LNCaP clone FGC (cell line): ENCODE measurements at regions not wholly inside any gene's neighbourhood (a gene's known extent, or its start where the extent isn't known, plus 50 kb on each side); places are given as distances from the start of the nearest gene placed in this dataset.
"Not testable (repeated sequence)": the region's sequence is repeated elsewhere in the genome, so short reads cannot be mapped to it uniquely, and the experiment has no call there.

Experiments used
- DNase-seq: peaks from one replicate; pipeline ENCODE4 v3.0.0-alpha.2; 2011; ENCODE audit warnings: low read depth
- H3K4me3 ChIP-seq: 2 replicates; pipeline ENCODE4 v1.5.1; 2011; ENCODE audit warnings: mild to moderate bottlenecking, low read depth, low read length, control low read depth
- TF ChIP-seq, protein P1 (sequence below): IDR thresholded peaks from 2 replicates; pipeline ENCODE4 v1.5.1; 2012; ENCODE audit warnings: mild to moderate bottlenecking; ENCODE audit not compliant: control insufficient read depth, insufficient read depth; ENCODE audit errors: extremely low read depth

DNA sequence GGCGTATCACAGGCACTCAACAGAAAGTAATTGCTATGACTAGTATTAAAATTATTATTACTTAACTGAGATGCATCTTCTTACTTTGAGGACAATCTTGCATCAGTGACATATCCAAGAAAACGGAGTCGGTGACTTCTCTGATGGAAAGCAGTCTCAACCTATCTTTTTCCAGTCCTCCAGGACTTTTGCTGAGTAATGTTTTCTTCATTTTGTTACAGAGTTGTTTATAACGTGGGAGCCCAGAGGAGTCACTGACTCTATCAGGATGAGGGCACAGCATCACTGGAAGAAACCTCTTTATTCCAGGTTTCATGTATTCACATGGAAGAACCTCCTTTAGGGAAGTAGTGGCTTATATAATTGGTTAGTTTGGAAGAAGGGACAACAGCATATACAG is 51.5 kb upstream of the MELK start:
- TF ChIP-seq, protein P1, sequence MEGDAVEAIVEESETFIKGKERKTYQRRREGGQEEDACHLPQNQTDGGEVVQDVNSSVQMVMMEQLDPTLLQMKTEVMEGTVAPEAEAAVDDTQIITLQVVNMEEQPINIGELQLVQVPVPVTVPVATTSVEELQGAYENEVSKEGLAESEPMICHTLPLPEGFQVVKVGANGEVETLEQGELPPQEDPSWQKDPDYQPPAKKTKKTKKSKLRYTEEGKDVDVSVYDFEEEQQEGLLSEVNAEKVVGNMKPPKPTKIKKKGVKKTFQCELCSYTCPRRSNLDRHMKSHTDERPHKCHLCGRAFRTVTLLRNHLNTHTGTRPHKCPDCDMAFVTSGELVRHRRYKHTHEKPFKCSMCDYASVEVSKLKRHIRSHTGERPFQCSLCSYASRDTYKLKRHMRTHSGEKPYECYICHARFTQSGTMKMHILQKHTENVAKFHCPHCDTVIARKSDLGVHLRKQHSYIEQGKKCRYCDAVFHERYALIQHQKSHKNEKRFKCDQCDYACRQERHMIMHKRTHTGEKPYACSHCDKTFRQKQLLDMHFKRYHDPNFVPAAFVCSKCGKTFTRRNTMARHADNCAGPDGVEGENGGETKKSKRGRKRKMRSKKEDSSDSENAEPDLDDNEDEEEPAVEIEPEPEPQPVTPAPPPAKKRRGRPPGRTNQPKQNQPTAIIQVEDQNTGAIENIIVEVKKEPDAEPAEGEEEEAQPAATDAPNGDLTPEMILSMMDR, result no peak

DNA sequence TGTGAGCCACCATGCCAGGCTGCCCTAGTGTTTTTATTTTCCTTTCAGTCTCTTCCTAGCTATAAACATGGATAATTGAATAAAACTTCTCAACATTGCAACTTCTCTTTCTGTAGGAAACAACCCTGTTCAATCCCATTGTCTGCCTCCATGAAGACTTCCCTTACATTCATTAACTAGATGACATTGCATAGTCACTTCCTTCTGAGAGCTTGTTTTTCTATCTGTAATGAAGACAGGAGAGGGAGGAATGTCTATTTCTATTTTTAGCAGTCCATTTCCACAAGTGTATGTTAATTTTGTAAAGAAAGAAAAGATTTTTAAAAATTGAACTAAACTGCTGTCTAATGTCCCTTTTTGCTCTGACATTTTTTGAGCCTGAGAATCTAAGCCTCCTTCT is 55.6 kb upstream of the MELK start:
- TF ChIP-seq, protein P1, result no peak
- DNase-seq, result no peak

More for the DNA sequence above, 51.5 kb upstream of the MELK start:
- H3K4me3 ChIP-seq, result no peak overlapping the region
- no peak for DNase-seq

DNA sequence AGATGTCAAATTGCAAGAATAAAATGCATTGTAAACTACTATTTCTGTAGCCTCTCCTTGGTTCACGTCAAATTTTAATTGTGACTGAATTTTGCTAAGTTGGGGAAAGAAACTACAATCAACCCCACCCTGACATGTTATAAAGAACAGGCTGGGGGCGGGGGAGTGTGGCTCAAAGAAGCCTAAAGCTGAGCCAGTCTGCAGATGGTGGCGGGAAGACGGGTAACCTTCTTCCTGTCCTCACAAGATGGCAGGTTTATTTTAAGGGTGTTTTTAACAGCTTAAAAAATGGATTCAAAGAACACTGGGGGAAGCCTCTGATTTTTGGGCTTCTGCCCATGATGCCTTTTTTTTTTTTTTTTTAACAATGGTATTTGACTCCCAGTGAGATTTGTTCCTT is 68.5 kb upstream of the MELK start:
- no peak for DNase-seq
- no peak overlapping the region for H3K4me3 ChIP-seq
- TF ChIP-seq, protein P1, result no peak

More for the DNA sequence above, 55.6 kb upstream of the MELK start:
- H3K4me3 ChIP-seq, result no peak overlapping the region

DNA sequence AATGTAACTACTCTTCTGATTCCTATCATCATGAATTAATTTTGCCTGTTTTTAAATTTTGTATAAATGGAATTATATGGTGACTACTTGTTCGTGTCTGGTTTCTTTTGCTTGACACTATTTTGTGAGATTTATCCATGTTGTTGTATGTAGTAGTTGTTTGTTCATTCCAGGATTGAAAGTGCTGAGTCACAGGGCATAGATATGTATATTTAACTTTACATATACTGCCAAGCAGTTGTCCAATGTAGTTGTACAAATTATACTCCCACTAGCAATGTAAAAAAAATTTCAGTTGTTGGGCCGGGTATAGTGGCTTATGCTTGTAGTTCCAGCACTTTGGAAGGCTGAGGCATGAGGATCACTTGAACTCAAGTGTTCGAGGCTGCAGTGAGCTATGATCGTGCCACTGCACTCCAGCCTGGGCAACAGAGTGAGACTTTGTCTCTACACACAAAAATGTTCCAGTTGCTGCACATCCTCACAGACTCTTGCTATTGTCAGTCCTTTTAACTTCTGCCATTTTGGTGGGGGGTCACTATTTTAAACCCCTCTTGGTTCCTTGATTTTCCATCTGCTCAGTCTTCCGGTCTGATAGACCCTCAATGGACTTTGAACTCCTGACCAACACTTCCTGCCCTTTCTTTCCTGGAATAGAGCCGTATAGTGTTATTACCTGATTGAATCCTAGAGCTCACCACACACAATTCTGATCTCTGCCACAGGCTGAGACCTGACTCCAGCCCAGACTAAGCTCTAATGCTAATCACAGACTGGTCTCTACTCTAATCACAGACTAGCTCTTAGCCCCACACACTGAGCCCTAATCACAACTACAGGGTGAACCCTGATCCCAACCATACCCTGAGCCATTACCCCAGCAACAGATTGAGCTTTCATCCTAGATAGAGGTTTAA is 69.3 kb upstream of the MELK start:
- H3K4me3 ChIP-seq, result no peak overlapping the region
- no peak for DNase-seq
- TF ChIP-seq, protein P1, result no peak

DNA sequence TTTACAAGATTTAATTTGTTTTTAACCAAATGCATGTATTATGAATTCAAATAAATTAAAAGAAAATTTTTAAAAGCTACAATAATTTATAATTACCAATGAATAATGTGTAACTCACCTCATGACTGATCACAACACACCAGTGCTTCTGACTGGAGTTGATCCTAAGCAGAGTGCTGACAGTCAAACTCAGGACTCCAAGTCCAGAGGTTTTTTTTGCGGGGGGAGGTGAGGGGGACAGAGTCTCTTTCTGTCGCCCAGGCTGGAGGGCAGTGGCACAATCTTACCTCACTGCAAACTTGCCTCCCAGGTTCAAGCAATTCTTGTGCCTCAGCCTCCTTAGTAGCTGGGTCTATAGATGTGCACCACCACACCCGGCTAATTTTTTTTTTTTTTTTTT is 71.0 kb upstream of the MELK start:
- DNase-seq, result no peak
- H3K4me3 ChIP-seq, result no peak overlapping the region
- TF ChIP-seq, protein P1, result no peak

DNA sequence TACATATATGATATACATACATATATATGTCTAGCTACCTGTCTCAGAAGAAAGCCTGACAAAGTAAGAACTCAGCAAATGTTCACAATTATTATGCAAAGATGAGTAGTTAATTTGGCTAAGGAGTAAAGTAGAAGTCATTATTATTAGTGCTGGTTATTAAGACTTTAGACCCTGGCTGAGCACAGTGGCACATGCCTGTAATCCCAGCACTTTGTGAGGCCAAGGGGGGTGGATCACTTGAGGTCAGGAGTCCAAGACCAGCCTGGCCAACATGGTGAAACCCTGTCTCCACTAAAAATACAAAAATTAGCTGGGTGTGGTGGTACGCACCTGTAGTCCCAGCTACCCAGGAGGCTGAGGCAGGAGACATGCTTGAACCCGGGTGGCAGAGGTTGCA is 71.8 kb upstream of the MELK start:
- H3K4me3 ChIP-seq, DNase-seq: not testable (repeated sequence)

DNA sequence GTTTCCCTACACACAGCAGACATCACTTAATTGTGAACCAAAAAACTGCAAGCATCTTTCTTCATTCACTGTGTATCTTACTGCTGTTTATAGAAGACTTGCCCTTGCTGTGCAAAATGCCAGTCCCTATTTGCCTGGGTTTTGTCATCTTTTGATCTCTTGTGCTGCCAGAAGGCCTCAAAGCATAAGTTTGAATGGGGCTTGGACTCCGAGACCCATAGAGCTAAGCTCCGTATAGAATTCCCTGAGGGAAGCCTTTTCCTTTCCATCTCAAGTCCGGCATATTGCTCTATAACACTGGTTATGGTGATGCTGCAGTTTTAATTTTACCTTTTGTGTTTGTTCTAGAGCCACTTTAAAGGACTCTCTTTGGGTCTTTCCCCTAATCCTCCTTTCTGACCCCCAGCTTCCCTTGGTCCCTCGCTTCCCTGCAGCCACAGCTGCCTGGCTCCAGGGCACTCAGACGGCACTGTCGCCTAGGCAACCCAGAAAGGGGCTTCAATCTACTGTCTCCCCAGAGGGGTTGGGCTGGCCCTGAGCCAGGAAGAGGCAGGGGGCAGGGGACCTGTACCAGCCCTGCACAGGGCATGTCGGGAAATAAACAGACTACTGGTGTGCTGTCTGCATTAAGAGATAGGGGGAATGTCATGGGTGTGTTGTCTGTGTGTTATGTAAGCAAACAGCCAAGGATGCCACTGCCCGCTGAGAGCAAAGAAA is 73.4 kb upstream of the MELK start:
- H3K4me3 ChIP-seq, result no peak overlapping the region
- DNase-seq, result no peak
- TF ChIP-seq, protein P1, result no peak

DNA sequence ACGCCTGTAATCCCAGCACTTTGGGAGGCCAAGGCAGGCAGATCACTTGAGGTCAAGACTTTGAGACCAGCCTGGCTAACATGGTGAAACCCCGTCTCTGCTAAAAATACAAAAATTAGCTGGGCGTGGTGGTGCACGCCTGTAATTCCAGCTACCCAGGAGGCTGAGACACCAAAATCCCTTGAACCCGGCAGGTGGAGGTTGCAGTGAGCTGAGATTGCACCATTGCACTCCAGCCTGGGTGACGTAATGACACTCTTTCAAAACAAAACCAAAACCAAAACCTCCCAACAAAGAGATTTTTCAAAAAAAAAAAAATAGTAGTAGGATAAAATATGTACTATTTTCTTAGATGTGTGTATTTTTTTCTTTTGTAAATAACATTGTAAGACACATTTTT is 79.1 kb upstream of the MELK start:
- not testable (repeated sequence) for H3K4me3 ChIP-seq, DNase-seq
